PC-3 (cell line): ENCODE measurements at regions not wholly inside any gene's neighbourhood (a gene's known extent, or its start where the extent isn't known, plus 50 kb on each side); places are given as distances from the start of the nearest gene placed in this dataset.

Source experiments
- ATAC-seq: fragments of 200-7000 bp; cut with Tn5 transposase; 2 replicates; pipeline ENCODE4 v1.9.1; 2020; ENCODE audit warnings: mild to moderate bottlenecking, moderate library complexity
- BruUV-seq: library from RNA; stranded (reverse); fragments of 400-500 nt; replicated peaks from 2 replicates; lab custom pipeline; 2021; lab: Mats Ljungman, UMichigan
- CTCF ChIA-PET: fragments of 300-600 bp; sonication (Branson Sonifier 250); formaldehyde crosslinking; loops from one replicate; lab custom pipeline; 2022; ENCODE audit warnings: antibody characterized with exemption; lab: Charles Lee
- POLR2A ChIA-PET: fragments of 300-600 bp; sonication (Branson Sonifier 250); formaldehyde crosslinking; loops from one replicate; lab custom pipeline; 2022; ENCODE audit warnings: antibody characterized with exemption; ENCODE audit not compliant: unreplicated experiment; lab: Charles Lee
- DNase-seq: peaks from one replicate; pipeline ENCODE4 v3.0.0-alpha.2; 2015
- H2AFZ ChIP-seq: fragments of 300-600 bp; sonication (generic); 2 replicates; pipeline ENCODE4 v1.6.0; 2016; ENCODE audit warnings: antibody characterized with exemption, low read length
- H3F3A ChIP-seq: fragments of 300-600 bp; sonication (generic); one replicate; pipeline ENCODE4 v1.6.0; 2017; ENCODE audit warnings: antibody characterized with exemption, low read length, control low read depth, mild to moderate bottlenecking; ENCODE audit not compliant: unreplicated experiment
- H3K27ac ChIP-seq: fragments of 300-600 bp; sonication (generic); 2 replicates; pipeline ENCODE4 v1.5.1; 2016; ENCODE audit warnings: mild to moderate bottlenecking, low read length
- H3K27me3 ChIP-seq: fragments of 300-600 bp; sonication (generic); 2 replicates; pipeline ENCODE4 v1.6.1; 2016; ENCODE audit warnings: low read length, mixed read lengths
- H3K36me3 ChIP-seq: fragments of 300-600 bp; sonication (generic); 2 replicates; pipeline ENCODE4 v1.6.1; 2016; ENCODE audit warnings: low read depth, mixed run types, low read length, mixed read lengths
- H3K4me1 ChIP-seq: fragments of 300-600 bp; sonication (generic); 2 replicates; pipeline ENCODE4 v1.5.1; 2016; ENCODE audit warnings: low read length; ENCODE audit not compliant: insufficient read depth
- H3K4me2 ChIP-seq: fragments of 300-600 bp; sonication (generic); 2 replicates; pipeline ENCODE4 v1.6.0; 2016; ENCODE audit warnings: low read length
- H3K4me3 ChIP-seq: fragments of 300-600 bp; sonication (generic); 2 replicates; pipeline ENCODE4 v1.5.1; 2016; ENCODE audit warnings: mild to moderate bottlenecking, low read length, mixed read lengths
- H3K79me2 ChIP-seq: fragments of 300-600 bp; sonication (generic); 2 replicates; pipeline ENCODE4 v1.6.1; 2017; ENCODE audit warnings: low read length, mixed read lengths
- H3K9ac ChIP-seq: fragments of 300-600 bp; sonication (generic); 2 replicates; pipeline ENCODE4 v1.6.0; 2016; ENCODE audit warnings: mild to moderate bottlenecking, low read length
- H3K9me2 ChIP-seq: fragments of 300-600 bp; sonication (generic); replicated peaks from 2 replicates; pipeline ENCODE4 v1.6.1; 2016; ENCODE audit warnings: mixed run types, low read length, mixed read lengths
- H3K9me3 ChIP-seq: fragments of 300-600 bp; sonication (generic); 2 replicates; pipeline ENCODE4 v1.6.1; 2016; ENCODE audit warnings: low read length, mixed read lengths
- H4K20me1 ChIP-seq: fragments of 300-600 bp; sonication (generic); 2 replicates; pipeline ENCODE4 v1.6.1; 2016; ENCODE audit warnings: low read length, mixed read lengths
- EZH2 ChIP-seq: fragments of 300-600 bp; sonication (generic); IDR thresholded peaks from one replicate; pipeline ENCODE4 v1.6.1; 2017; ENCODE audit warnings: antibody characterized with exemption, mild to moderate bottlenecking, low read length; ENCODE audit not compliant: unreplicated experiment
- EZH2phosphoT487 ChIP-seq: fragments of 300-600 bp; sonication (generic); IDR thresholded peaks from 2 replicates; pipeline ENCODE4 v1.6.1; 2018; ENCODE audit warnings: mild to moderate bottlenecking, antibody characterized with exemption, low read length, borderline replicate concordance
- intact Hi-C: fragments of 100-400 bp; cut with micrococcal nuclease; formaldehyde crosslinking; loops from 2 replicates; pipeline ENCODE4 v1.9.0; 2023
- TF ChIP-seq, protein P1 (sequence below): fragments of 300-600 bp; sonication (generic); conservative IDR thresholded peaks from 2 replicates; pipeline ENCODE4 v1.5.1; 2017; ENCODE audit warnings: antibody characterized with exemption, low read depth, mild to moderate bottlenecking, low read length

- ChIA-PET POLR2A (no interaction called here), CTCF (no interaction called here)
- H3K79me2 ChIP-seq = no peaks in the 10 kb centered on the region
- no peaks in the 10 kb centered on the region for H3K27me3 ChIP-seq
- H2AFZ ChIP-seq = no peak overlapping the region
- H3K9ac ChIP-seq = no peak overlapping the region
- no peaks in the 10 kb centered on the region for H3K9me3 ChIP-seq
- H3K4me1 ChIP-seq = peaks cover 10% of the 10 kb centered on the region; the same call in 1 of the 2 replicates
- no peak overlapping the region for H3K4me2 ChIP-seq
- DNase-seq (no peak), ATAC-seq (no peak)
- no peaks in the 10 kb centered on the region for H3F3A ChIP-seq
- H3K9me2 ChIP-seq = no peaks in the 10 kb centered on the region
- H3K27ac ChIP-seq = no peak overlapping the region
- TF ChIP-seq, protein P1, sequence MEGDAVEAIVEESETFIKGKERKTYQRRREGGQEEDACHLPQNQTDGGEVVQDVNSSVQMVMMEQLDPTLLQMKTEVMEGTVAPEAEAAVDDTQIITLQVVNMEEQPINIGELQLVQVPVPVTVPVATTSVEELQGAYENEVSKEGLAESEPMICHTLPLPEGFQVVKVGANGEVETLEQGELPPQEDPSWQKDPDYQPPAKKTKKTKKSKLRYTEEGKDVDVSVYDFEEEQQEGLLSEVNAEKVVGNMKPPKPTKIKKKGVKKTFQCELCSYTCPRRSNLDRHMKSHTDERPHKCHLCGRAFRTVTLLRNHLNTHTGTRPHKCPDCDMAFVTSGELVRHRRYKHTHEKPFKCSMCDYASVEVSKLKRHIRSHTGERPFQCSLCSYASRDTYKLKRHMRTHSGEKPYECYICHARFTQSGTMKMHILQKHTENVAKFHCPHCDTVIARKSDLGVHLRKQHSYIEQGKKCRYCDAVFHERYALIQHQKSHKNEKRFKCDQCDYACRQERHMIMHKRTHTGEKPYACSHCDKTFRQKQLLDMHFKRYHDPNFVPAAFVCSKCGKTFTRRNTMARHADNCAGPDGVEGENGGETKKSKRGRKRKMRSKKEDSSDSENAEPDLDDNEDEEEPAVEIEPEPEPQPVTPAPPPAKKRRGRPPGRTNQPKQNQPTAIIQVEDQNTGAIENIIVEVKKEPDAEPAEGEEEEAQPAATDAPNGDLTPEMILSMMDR = no peak
- TF ChIP-seq EZH2phosphoT487 (no peak), EZH2 (no peak)
- no peak overlapping the region for H3K4me3 ChIP-seq
- no peaks in the 10 kb centered on the region for H3K36me3 ChIP-seq
- no TSS peak for BruUV-seq
- intact Hi-C loops = no loop called here
- no peaks in the 10 kb centered on the region for H4K20me1 ChIP-seq
Measured at GRCh38 chr3:16114429-16114828, 60.1 kb upstream of the GALNT15 start.

DNA sequence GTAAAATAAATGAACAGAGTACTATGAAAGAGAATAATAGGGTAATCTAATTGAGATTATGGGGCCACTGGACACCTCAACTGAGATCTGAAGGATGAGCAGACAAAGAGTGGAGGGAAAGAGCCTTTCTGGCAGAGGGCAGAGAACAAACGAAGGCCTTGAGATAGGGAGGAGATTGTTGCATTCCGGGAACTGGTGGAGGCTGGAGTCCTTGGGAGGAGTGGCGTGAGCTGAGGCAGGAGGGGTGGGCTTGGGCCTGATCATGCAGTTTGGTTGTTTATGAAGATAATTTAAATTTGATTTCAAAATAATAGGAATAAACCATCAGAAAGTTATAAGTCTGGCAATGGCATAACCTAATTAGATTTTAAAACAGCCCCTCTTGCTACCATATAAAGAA lies 59.5 kb upstream of the GALNT15 start:
- Histone ChIP-seq H3K36me3 (no peaks in the 10 kb centered on the region), H3K79me2 (no peaks in the 10 kb centered on the region), H3F3A (no peaks in the 10 kb centered on the region), H2AFZ (no peak overlapping the region), H4K20me1 (no peaks in the 10 kb centered on the region), H3K9me3 (no peaks in the 10 kb centered on the region), H3K27ac (no peak overlapping the region), H3K9ac (no peak overlapping the region), H3K9me2 (no peaks in the 10 kb centered on the region), H3K4me1 (peaks cover 10% of the 10 kb centered on the region; the same call in 1 of the 2 replicates), H3K4me3 (no peak overlapping the region), H3K4me2 (no peak overlapping the region), H3K27me3 (no peaks in the 10 kb centered on the region)
- POLR2A ChIA-PET = no interaction called here
- no peak for TF ChIP-seq EZH2phosphoT487
- TF ChIP-seq EZH2 = no peak
- TF ChIP-seq, protein P1 = no peak
- BruUV-seq = no TSS peak
- no peak for ATAC-seq
- intact Hi-C loops = no loop called here
- CTCF ChIA-PET = no interaction called here
- DNase-seq = no peak

DNA sequence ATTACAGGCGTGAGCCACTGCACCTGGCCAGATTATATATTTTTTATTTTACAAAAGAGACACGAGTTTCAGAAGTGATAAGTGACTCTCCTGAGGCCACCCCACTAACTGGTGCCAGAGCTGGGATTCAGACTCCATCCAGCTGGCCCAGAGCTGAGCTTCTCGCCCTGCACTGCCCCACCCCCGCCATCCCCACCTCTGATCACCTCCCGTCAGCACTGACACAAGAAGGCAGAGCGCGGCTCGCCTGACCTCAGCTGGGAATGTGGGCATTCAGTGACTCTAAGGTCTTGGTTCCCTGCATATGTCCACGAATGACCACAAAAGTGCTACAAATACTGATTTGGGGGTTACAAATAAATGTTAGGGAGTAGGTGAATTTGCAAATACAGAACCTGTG lies 56.1 kb upstream of the GALNT15 start:
- H3K9me3 ChIP-seq = no peaks in the 10 kb centered on the region
- peaks cover 8% of the 10 kb centered on the region; the same call in 1 of the 2 replicates for H3K4me1 ChIP-seq
- H3K9me2 ChIP-seq = no peaks in the 10 kb centered on the region
- ATAC-seq = no peak
- intact Hi-C loops = no loop called here
- ChIA-PET CTCF (no interaction called here), POLR2A (no interaction called here)
- no peak overlapping the region for H2AFZ ChIP-seq
- H3K79me2 ChIP-seq = no peaks in the 10 kb centered on the region
- H3K27me3 ChIP-seq = no peaks in the 10 kb centered on the region
- H3K4me2 ChIP-seq = no peak overlapping the region
- H3K27ac ChIP-seq = no peak overlapping the region
- DNase-seq = no peak
- no peaks in the 10 kb centered on the region for H3K36me3 ChIP-seq
- no peaks in the 10 kb centered on the region for H3F3A ChIP-seq
- no peak overlapping the region for H3K9ac ChIP-seq
- H3K4me3 ChIP-seq = no peak overlapping the region
- TF ChIP-seq EZH2 = no peak
- no peak for TF ChIP-seq EZH2phosphoT487
- TF ChIP-seq, protein P1 = no peak
- no TSS peak for BruUV-seq
- no peaks in the 10 kb centered on the region for H4K20me1 ChIP-seq
